Skeletal muscle satellite cell (primary cell): ENCODE measurements at regions not wholly inside any gene's neighbourhood (a gene's known extent, or its start where the extent isn't known, plus 50 kb on each side); places are given as distances from the start of the nearest gene placed in this dataset.
"Not testable (repeated sequence)": the region's sequence is repeated elsewhere in the genome, so short reads cannot be mapped to it uniquely, and the experiment has no call there.

ENCODE experiments used
- H3K27me3 ChIP-seq: 2 replicates; pipeline ENCODE4 v1.7.0; 2013; ENCODE audit warnings: low read length; ENCODE audit not compliant: control insufficient read depth, insufficient read depth
- H3K36me3 ChIP-seq: 2 replicates; pipeline ENCODE4 v1.7.0; 2013; ENCODE audit warnings: mild to moderate bottlenecking, control low read depth, low read length; ENCODE audit not compliant: insufficient read depth
- H3K4me1 ChIP-seq: 2 replicates; pipeline ENCODE4 v1.7.0; 2013; ENCODE audit warnings: low read length; ENCODE audit not compliant: control insufficient read depth, insufficient read depth
- H3K4me2 ChIP-seq: 2 replicates; pipeline ENCODE4 v1.7.0; 2013; ENCODE audit warnings: mild to moderate bottlenecking, low read length
- H3K4me3 ChIP-seq: 2 replicates; pipeline ENCODE4 v1.7.0; 2013; ENCODE audit warnings: low read length
- H3K9ac ChIP-seq: 2 replicates; pipeline ENCODE4 v1.7.0; 2013; ENCODE audit warnings: mild to moderate bottlenecking, low read depth, low read length, moderate library complexity
- H3K9me3 ChIP-seq: replicated peaks from 2 replicates; pipeline ENCODE4 v1.7.0; 2013; ENCODE audit warnings: mild to moderate bottlenecking, control low read depth, low read length

GRCh38 chr6:68087399-68088133 lies 547.5 kb upstream of the ADGRB3 start:
- Histone ChIP-seq H3K36me3 (no peaks in the 10 kb centered on the region), H3K9me3 (no peaks in the 10 kb centered on the region), H3K4me1 (no peaks in the 10 kb centered on the region), H3K9ac (no peak overlapping the region), H3K27me3 (no peaks in the 10 kb centered on the region), H3K4me3 (no peak overlapping the region), H3K4me2 (no peak overlapping the region)

GRCh38 chr6:68086199-68086598 lies 548.9 kb upstream of the ADGRB3 start:
- no peak overlapping the region for H3K4me3 ChIP-seq
- no peaks in the 10 kb centered on the region for H3K9me3 ChIP-seq
- no peaks in the 10 kb centered on the region for H3K27me3 ChIP-seq
- H3K4me1 ChIP-seq = no peaks in the 10 kb centered on the region
- H3K9ac ChIP-seq = no peak overlapping the region
- no peak overlapping the region for H3K4me2 ChIP-seq
- H3K36me3 ChIP-seq = no peaks in the 10 kb centered on the region

DNA sequence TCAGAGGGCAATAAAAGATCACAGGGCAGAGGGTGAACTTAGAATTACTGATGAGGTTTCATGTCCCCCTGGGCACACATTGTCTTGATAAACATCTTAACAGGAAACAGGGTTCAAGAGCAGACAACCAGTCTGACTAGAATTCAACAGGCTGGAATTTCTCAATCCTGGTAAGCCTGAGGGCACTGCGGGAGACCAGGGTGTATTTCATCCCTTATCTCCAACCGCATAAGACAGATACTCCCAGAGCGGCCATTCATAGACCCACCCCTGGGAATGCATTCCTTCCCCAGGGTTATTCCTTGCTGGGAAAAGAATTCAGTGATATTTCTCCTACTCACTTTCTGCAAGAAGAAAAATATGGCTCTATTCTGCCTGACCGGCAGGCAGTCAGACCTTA lies 549.5 kb upstream of the ADGRB3 start:
- H3K9ac ChIP-seq, H3K4me3 ChIP-seq: not testable (repeated sequence)

DNA sequence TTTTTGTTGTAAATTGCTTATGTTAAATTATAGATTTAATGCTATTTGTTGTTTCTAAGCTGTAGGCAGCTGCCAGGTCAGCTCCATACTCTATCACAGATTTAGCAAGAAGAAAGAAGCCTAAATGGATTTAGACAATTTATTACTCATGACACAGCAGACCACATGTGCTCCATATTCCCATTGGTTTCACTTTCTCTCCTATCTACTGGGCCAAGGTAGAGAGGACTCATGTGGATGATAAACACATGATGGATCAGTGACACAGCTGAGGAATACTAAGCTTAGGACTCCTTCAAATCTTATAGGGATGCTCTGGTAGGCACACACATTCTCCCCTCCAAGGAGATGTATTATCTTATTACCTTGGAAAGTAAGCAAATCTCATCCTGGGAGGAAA lies 553.0 kb upstream of the ADGRB3 start:
- Histone ChIP-seq H3K36me3 (no peaks in the 10 kb centered on the region), H3K4me3 (no peak overlapping the region), H3K27me3 (no peaks in the 10 kb centered on the region), H3K4me2 (no peak overlapping the region), H3K9ac (no peak overlapping the region), H3K9me3 (peaks cover 3% of the 10 kb centered on the region), H3K4me1 (no peaks in the 10 kb centered on the region)

More for the DNA sequence above, 549.5 kb upstream of the ADGRB3 start:
- H3K27me3 ChIP-seq, H3K4me2 ChIP-seq, H3K4me1 ChIP-seq, H3K9me3 ChIP-seq, H3K36me3 ChIP-seq: not testable (repeated sequence)

DNA sequence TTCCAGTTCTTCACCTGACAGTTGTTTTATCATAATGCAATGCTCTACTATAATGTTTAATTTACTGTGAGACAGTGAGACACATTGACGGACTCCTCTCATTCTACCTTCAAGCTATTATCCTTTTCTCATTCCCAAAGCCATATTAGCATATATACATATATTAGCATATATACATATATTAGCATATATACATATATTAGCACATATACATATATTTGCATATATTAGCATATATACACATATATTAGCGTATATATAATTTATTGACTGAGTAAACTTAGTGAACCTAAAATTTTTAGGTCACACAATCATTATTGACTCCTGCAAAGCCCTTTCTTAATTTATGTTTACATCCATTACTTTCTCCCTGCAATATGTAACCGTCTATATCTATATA lies 555.0 kb upstream of the ADGRB3 start:
- H3K36me3 ChIP-seq = no peaks in the 10 kb centered on the region
- no peaks in the 10 kb centered on the region for H3K27me3 ChIP-seq
- no peak overlapping the region for H3K9ac ChIP-seq
- H3K4me3 ChIP-seq = no peak overlapping the region
- H3K4me1 ChIP-seq = no peaks in the 10 kb centered on the region
- H3K9me3 ChIP-seq = peaks cover 3% of the 10 kb centered on the region
- no peak overlapping the region for H3K4me2 ChIP-seq

- Histone ChIP-seq H3K27me3 (no peaks in the 10 kb centered on the region), H3K4me1 (no peaks in the 10 kb centered on the region), H3K9ac (no peak overlapping the region), H3K9me3 (peaks cover 3% of the 10 kb centered on the region), H3K36me3 (no peaks in the 10 kb centered on the region), H3K4me3 (no peak overlapping the region), H3K4me2 (no peak overlapping the region)
Observed at GRCh38 chr6:68077661-68078060, 557.4 kb upstream of the ADGRB3 start.

- H3K4me3 ChIP-seq = no peak overlapping the region
- H3K9ac ChIP-seq = no peak overlapping the region
- H3K4me1 ChIP-seq = no peaks in the 10 kb centered on the region
Observed at GRCh38 chr6:68071740-68072139, 563.3 kb upstream of the ADGRB3 start.

GRCh38 chr6:68069921-68070710 lies 565.0 kb upstream of the ADGRB3 start:
- H3K9me3 ChIP-seq = no peaks in the 10 kb centered on the region

More at GRCh38 chr6:68071740-68072139, 563.3 kb upstream of the ADGRB3 start:
- Histone ChIP-seq H3K9me3 (no peaks in the 10 kb centered on the region), H3K4me2 (no peak overlapping the region), H3K27me3 (no peaks in the 10 kb centered on the region), H3K36me3 (no peaks in the 10 kb centered on the region)

GRCh38 chr6:68059899-68060298 lies 575.2 kb upstream of the ADGRB3 start:
- Histone ChIP-seq H3K4me2 (no peak overlapping the region), H3K36me3 (no peaks in the 10 kb centered on the region), H3K9ac (no peak overlapping the region), H3K4me1 (no peaks in the 10 kb centered on the region), H3K4me3 (no peak overlapping the region), H3K9me3 (no peaks in the 10 kb centered on the region), H3K27me3 (no peaks in the 10 kb centered on the region)

More at GRCh38 chr6:68069921-68070710, 565.0 kb upstream of the ADGRB3 start:
- no peaks in the 10 kb centered on the region for H3K4me1 ChIP-seq
- no peaks in the 10 kb centered on the region for H3K27me3 ChIP-seq
- H3K36me3 ChIP-seq = no peaks in the 10 kb centered on the region
- H3K4me2 ChIP-seq = no peak overlapping the region
- H3K9ac ChIP-seq = no peak overlapping the region
- no peak overlapping the region for H3K4me3 ChIP-seq

DNA sequence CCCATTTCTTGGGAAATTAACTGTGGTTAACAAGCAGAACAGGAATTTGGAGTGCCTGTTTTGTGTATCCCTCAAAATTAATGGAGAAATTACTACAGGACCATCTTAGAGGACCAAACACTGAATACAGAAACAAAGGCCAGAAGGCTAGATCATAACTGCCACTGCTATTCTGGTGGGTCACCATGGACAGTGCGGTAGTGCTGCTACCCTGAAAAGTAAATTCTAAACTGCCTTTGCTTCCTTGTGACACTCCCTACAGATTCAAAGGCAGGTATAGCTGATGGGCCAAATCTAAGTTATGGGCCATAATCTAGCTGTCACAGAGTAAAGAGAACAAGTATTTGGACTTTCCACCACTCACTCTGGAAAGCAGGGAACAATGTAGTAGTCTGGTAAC lies 575.8 kb upstream of the ADGRB3 start:
- H3K4me3 ChIP-seq = no peak overlapping the region
- no peak overlapping the region for H3K9ac ChIP-seq
- H3K4me1 ChIP-seq = no peaks in the 10 kb centered on the region
- no peak overlapping the region for H3K4me2 ChIP-seq
- H3K36me3 ChIP-seq = no peaks in the 10 kb centered on the region
- no peaks in the 10 kb centered on the region for H3K9me3 ChIP-seq
- H3K27me3 ChIP-seq = no peaks in the 10 kb centered on the region

GRCh38 chr6:68056596-68056995 lies 578.5 kb upstream of the ADGRB3 start:
- H3K9ac ChIP-seq, H3K9me3 ChIP-seq, H3K4me2 ChIP-seq, H3K36me3 ChIP-seq, H3K27me3 ChIP-seq, H3K4me3 ChIP-seq, H3K4me1 ChIP-seq: not testable (repeated sequence)

- no peaks in the 10 kb centered on the region for H3K36me3 ChIP-seq
- H3K4me1 ChIP-seq = no peaks in the 10 kb centered on the region
- H3K4me3 ChIP-seq = no peak overlapping the region
- no peaks in the 10 kb centered on the region for H3K9me3 ChIP-seq
- H3K9ac ChIP-seq = no peak overlapping the region
- H3K27me3 ChIP-seq = no peaks in the 10 kb centered on the region
- H3K4me2 ChIP-seq = no peak overlapping the region
Observed at GRCh38 chr6:68054756-68055155, 580.3 kb upstream of the ADGRB3 start.
